GM21825 (cell line): ENCODE measurements at regions not wholly inside any gene's neighbourhood (a gene's known extent, or its start where the extent isn't known, plus 50 kb on each side); places are given as distances from the start of the nearest gene placed in this dataset.
"Not testable (repeated sequence)": the region's sequence is repeated elsewhere in the genome, so short reads cannot be mapped to it uniquely, and the experiment has no call there.

Source experiments
- ATAC-seq: cut with Tn5 transposase; IDR thresholded peaks from one replicate; pipeline ENCODE4 v1.9.1; 2021; ENCODE audit warnings: mild to moderate bottlenecking, moderate library complexity; ENCODE audit not compliant: unreplicated experiment

GRCh38 chr3:115204475-115204874 is 57.4 kb upstream of the ZBTB20 start:
- no peak for ATAC-seq

- ATAC-seq: no peak
These were observed 61.1 kb upstream of the ZBTB20 start for GRCh38 chr3:115208066-115208750.

- ATAC-seq: no peak
These were observed 64.9 kb upstream of the ZBTB20 start for GRCh38 chr3:115211810-115212492.

GRCh38 chr3:115212615-115213014 is 65.5 kb upstream of the ZBTB20 start:
- ATAC-seq: no peak

GRCh38 chr3:115213052-115213451 is 66.0 kb upstream of the ZBTB20 start:
- ATAC-seq: not testable (repeated sequence)

GRCh38 chr3:115217292-115217677 is 70.2 kb upstream of the ZBTB20 start:
- no peak for ATAC-seq

- ATAC-seq: no peak
These were observed 70.8 kb upstream of the ZBTB20 start for GRCh38 chr3:115217678-115218451.

GRCh38 chr3:115218859-115219258 is 71.8 kb upstream of the ZBTB20 start:
- no peak for ATAC-seq

- ATAC-seq: no peak
These were observed 77.6 kb upstream of the ZBTB20 start for GRCh38 chr3:115224687-115225086.

- ATAC-seq: no peak
These were observed 79.9 kb upstream of the ZBTB20 start for GRCh38 chr3:115226844-115227445.

- no peak for ATAC-seq
These were observed 80.4 kb upstream of the ZBTB20 start for GRCh38 chr3:115227461-115227860.

- no peak for ATAC-seq
These were observed 81.2 kb upstream of the ZBTB20 start for GRCh38 chr3:115228266-115228665.

- no peak for ATAC-seq
These were observed 85.1 kb upstream of the ZBTB20 start for GRCh38 chr3:115232167-115232566.

GRCh38 chr3:115233021-115233420 is 85.9 kb upstream of the ZBTB20 start:
- no peak for ATAC-seq

GRCh38 chr3:115236496-115236895 is 89.4 kb upstream of the ZBTB20 start:
- no peak for ATAC-seq

- ATAC-seq: no peak
These were observed 92.6 kb upstream of the ZBTB20 start for GRCh38 chr3:115239717-115240116.

GRCh38 chr3:115244350-115244749 is 97.3 kb upstream of the ZBTB20 start:
- no peak for ATAC-seq

GRCh38 chr3:115245438-115245837 is 98.3 kb upstream of the ZBTB20 start:
- no peak for ATAC-seq

GRCh38 chr3:115245899-115246298 is 98.8 kb upstream of the ZBTB20 start:
- ATAC-seq: no peak

GRCh38 chr3:115246461-115247020 is 99.5 kb upstream of the ZBTB20 start:
- ATAC-seq: no peak

- no peak for ATAC-seq
These were observed 101.2 kb upstream of the ZBTB20 start for GRCh38 chr3:115248274-115248673.
